ENCODE measurements at regions not wholly inside any gene's neighbourhood (a gene's known extent, or its start where the extent isn't known, plus 50 kb on each side); places are given as distances from the start of the nearest gene placed in this dataset.

- DNase-seq (ENCODE audit: extremely low spot score) = no peak
- ChIA-PET CTCF (interaction anchor here (0.6 kb wide), 1 partner anchor 44 kb away, joined by 3 read pairs; no protein-coding TSS in a partner anchor), POLR2A (no interaction called here)
- TF ChIP-seq ARNT (IDR thresholded peaks at IDR 0.05) (no peak), BHLHE40 (IDR thresholded peaks at IDR 0.05; ENCODE audit: borderline replicate concordance) (no peak), LEF1 (IDR thresholded peaks at IDR 0.05; ENCODE audit: borderline replicate concordance) (no peak), CTBP1 (IDR thresholded peaks at IDR 0.05; ENCODE audit: borderline replicate concordance) (no peak), SP1 (IDR thresholded peaks at IDR 0.05) (no peak), NFRKB (IDR thresholded peaks at IDR 0.05) (no peak), TARDBP (IDR thresholded peaks at IDR 0.05) (no peak), ELF4 (IDR thresholded peaks at IDR 0.05) (no peak), HDGF (IDR thresholded peaks at IDR 0.05; ENCODE audit: borderline replicate concordance) (no peak), FOXM1 (IDR thresholded peaks at IDR 0.05; ENCODE audit: borderline replicate concordance) (no peak), FOXK2 (IDR thresholded peaks at IDR 0.05) (no peak), SUZ12 (IDR thresholded peaks at IDR 0.05) (no peak), FOXA1 (IDR thresholded peaks at IDR 0.05) (no peak), L3MBTL2 (conservative IDR thresholded peaks at IDR 0.05) (no peak), ZNF384 (IDR thresholded peaks at IDR 0.05) (no peak), PKNOX1 (IDR thresholded peaks at IDR 0.05) (no peak)
Measured at GRCh38 chr2:19748073-19748375, 153.8 kb downstream of the TTC32 start.

GRCh38 chr2:19747310-19748072 lies 154.3 kb downstream of the TTC32 start:
- no peak for TF ChIP-seq ELF4 (IDR thresholded peaks at IDR 0.05)
- no peak for TF ChIP-seq SUZ12 (IDR thresholded peaks at IDR 0.05)
- TF ChIP-seq FOXK2 (IDR thresholded peaks at IDR 0.05) = no peak
- TF ChIP-seq FOXA1 (IDR thresholded peaks at IDR 0.05) = no peak
- TF ChIP-seq ARNT (IDR thresholded peaks at IDR 0.05) = no peak
- TF ChIP-seq NFRKB (IDR thresholded peaks at IDR 0.05) = no peak
- TF ChIP-seq BHLHE40 (IDR thresholded peaks at IDR 0.05; ENCODE audit: borderline replicate concordance) = no peak
- no peak for TF ChIP-seq FOXM1 (IDR thresholded peaks at IDR 0.05; ENCODE audit: borderline replicate concordance)
- TF ChIP-seq TARDBP (IDR thresholded peaks at IDR 0.05) = no peak
- TF ChIP-seq CTBP1 (IDR thresholded peaks at IDR 0.05; ENCODE audit: borderline replicate concordance) = no peak
- no peak for TF ChIP-seq SP1 (IDR thresholded peaks at IDR 0.05)
- TF ChIP-seq L3MBTL2 (conservative IDR thresholded peaks at IDR 0.05) = no peak
- TF ChIP-seq PKNOX1 (IDR thresholded peaks at IDR 0.05) = no peak
- no peak for TF ChIP-seq LEF1 (IDR thresholded peaks at IDR 0.05; ENCODE audit: borderline replicate concordance)
- no peak for TF ChIP-seq HDGF (IDR thresholded peaks at IDR 0.05; ENCODE audit: borderline replicate concordance)
- TF ChIP-seq ZNF384 (IDR thresholded peaks at IDR 0.05) = no peak
- no peak for DNase-seq (ENCODE audit: extremely low spot score)
- CTCF ChIA-PET = interaction anchor here (0.6 to 1.2 kb wide), 3 partner anchors 42 to 398 kb away, joined by 3 to 5 read pairs (median 3); no protein-coding TSS in a partner anchor
- POLR2A ChIA-PET = no interaction called here

- CTCF ChIA-PET = interaction anchor here (0.5 to 1.2 kb wide), 11 partner anchors 10 to 397 kb away, joined by 3 to 8 read pairs (median 4); no protein-coding TSS in a partner anchor
- POLR2A ChIA-PET = no interaction called here
- TF ChIP-seq ARNT (IDR thresholded peaks at IDR 0.05) = no peak
- TF ChIP-seq BHLHE40 (IDR thresholded peaks at IDR 0.05; ENCODE audit: borderline replicate concordance) = no peak
- TF ChIP-seq FOXA1 (IDR thresholded peaks at IDR 0.05) = no peak
- no peak for TF ChIP-seq SUZ12 (IDR thresholded peaks at IDR 0.05)
- TF ChIP-seq PKNOX1 (IDR thresholded peaks at IDR 0.05) = no peak
- no peak for TF ChIP-seq TARDBP (IDR thresholded peaks at IDR 0.05)
- TF ChIP-seq ZNF384 (IDR thresholded peaks at IDR 0.05) = no peak
- TF ChIP-seq FOXM1 (IDR thresholded peaks at IDR 0.05; ENCODE audit: borderline replicate concordance) = no peak
- TF ChIP-seq NFRKB (IDR thresholded peaks at IDR 0.05) = no peak
- TF ChIP-seq HDGF (IDR thresholded peaks at IDR 0.05; ENCODE audit: borderline replicate concordance) = no peak
- no peak for TF ChIP-seq ELF4 (IDR thresholded peaks at IDR 0.05)
- no peak for TF ChIP-seq SP1 (IDR thresholded peaks at IDR 0.05)
- no peak for TF ChIP-seq LEF1 (IDR thresholded peaks at IDR 0.05; ENCODE audit: borderline replicate concordance)
- TF ChIP-seq FOXK2 (IDR thresholded peaks at IDR 0.05) = no peak
- no peak for TF ChIP-seq L3MBTL2 (conservative IDR thresholded peaks at IDR 0.05)
- TF ChIP-seq CTBP1 (IDR thresholded peaks at IDR 0.05; ENCODE audit: borderline replicate concordance) = no peak
- peak; percentile 68 for DNase-seq (ENCODE audit: extremely low spot score)
Measured at GRCh38 chr2:19746611-19747309, 155.0 kb downstream of the TTC32 start.

- DNase-seq (ENCODE audit: extremely low spot score) = no peak
- ChIA-PET POLR2A (no interaction called here), CTCF (interaction anchor here (0.5 to 1.2 kb wide), 11 partner anchors 10 to 396 kb away, joined by 3 to 8 read pairs (median 4); no protein-coding TSS in a partner anchor)
- TF ChIP-seq HDGF (IDR thresholded peaks at IDR 0.05; ENCODE audit: borderline replicate concordance) (no peak), ARNT (IDR thresholded peaks at IDR 0.05) (no peak), ELF4 (IDR thresholded peaks at IDR 0.05) (no peak), PKNOX1 (IDR thresholded peaks at IDR 0.05) (no peak)
Measured at GRCh38 chr2:19746137-19746600, 155.6 kb downstream of the TTC32 start.
